GM19351 (cell line): ENCODE measurements at regions not wholly inside any gene's neighbourhood (a gene's known extent, or its start where the extent isn't known, plus 50 kb on each side); places are given as distances from the start of the nearest gene placed in this dataset.
"Not testable (repeated sequence)": the region's sequence is repeated elsewhere in the genome, so short reads cannot be mapped to it uniquely, and the experiment has no call there.

Source experiments
- ATAC-seq: cut with Tn5 transposase; IDR thresholded peaks from one replicate; pipeline ENCODE4 v1.9.1; 2021; ENCODE audit warnings: mild to moderate bottlenecking, moderate library complexity; ENCODE audit not compliant: unreplicated experiment

- ATAC-seq = no peak
These were observed 354.3 kb upstream of the ID2 start for GRCh38 chr2:8327371-8328100.

- ATAC-seq = no peak
These were observed 353.6 kb upstream of the ID2 start for GRCh38 chr2:8328217-8328616.

- no peak for ATAC-seq
These were observed 351.9 kb upstream of the ID2 start for GRCh38 chr2:8329660-8330622.

- no peak for ATAC-seq
These were observed 350.8 kb upstream of the ID2 start for GRCh38 chr2:8331068-8331467.

GRCh38 chr2:8332646-8333045 is 349.2 kb upstream of the ID2 start:
- ATAC-seq = no peak

- ATAC-seq = no peak
These were observed 348.6 kb upstream of the ID2 start for GRCh38 chr2:8333177-8333831.

GRCh38 chr2:8333832-8334187 is 348.0 kb upstream of the ID2 start:
- not testable (repeated sequence) for ATAC-seq

- no peak for ATAC-seq
These were observed 347.0 kb upstream of the ID2 start for GRCh38 chr2:8334866-8335325.

- ATAC-seq = no peak
These were observed 346.1 kb upstream of the ID2 start for GRCh38 chr2:8335801-8336200.

GRCh38 chr2:8337321-8337720 is 344.5 kb upstream of the ID2 start:
- no peak for ATAC-seq

- ATAC-seq = no peak
These were observed 339.4 kb upstream of the ID2 start for GRCh38 chr2:8342407-8342806.

GRCh38 chr2:8343031-8343430 is 338.8 kb upstream of the ID2 start:
- no peak for ATAC-seq

- ATAC-seq = no peak
These were observed 337.4 kb upstream of the ID2 start for GRCh38 chr2:8344144-8345097.

- no peak for ATAC-seq
These were observed 336.7 kb upstream of the ID2 start for GRCh38 chr2:8345200-8345599.

- peak; percentile 83 for ATAC-seq
These were observed 335.6 kb upstream of the ID2 start for GRCh38 chr2:8346208-8346607.

- ATAC-seq = no peak
These were observed 335.0 kb upstream of the ID2 start for GRCh38 chr2:8346706-8347430.

GRCh38 chr2:8348911-8349310 is 332.9 kb upstream of the ID2 start:
- not testable (repeated sequence) for ATAC-seq

- ATAC-seq = no peak
These were observed 329.6 kb upstream of the ID2 start for GRCh38 chr2:8352296-8352695.

GRCh38 chr2:8352989-8353388 is 328.9 kb upstream of the ID2 start:
- no peak for ATAC-seq
